GM19397 (cell line): ENCODE measurements at regions not wholly inside any gene's neighbourhood (a gene's known extent, or its start where the extent isn't known, plus 50 kb on each side); places are given as distances from the start of the nearest gene placed in this dataset.

Source experiments
- ATAC-seq: cut with Tn5 transposase; IDR thresholded peaks from one replicate; pipeline ENCODE4 v1.9.1; 2021; ENCODE audit warnings: mild to moderate bottlenecking, moderate library complexity; ENCODE audit not compliant: unreplicated experiment

DNA sequence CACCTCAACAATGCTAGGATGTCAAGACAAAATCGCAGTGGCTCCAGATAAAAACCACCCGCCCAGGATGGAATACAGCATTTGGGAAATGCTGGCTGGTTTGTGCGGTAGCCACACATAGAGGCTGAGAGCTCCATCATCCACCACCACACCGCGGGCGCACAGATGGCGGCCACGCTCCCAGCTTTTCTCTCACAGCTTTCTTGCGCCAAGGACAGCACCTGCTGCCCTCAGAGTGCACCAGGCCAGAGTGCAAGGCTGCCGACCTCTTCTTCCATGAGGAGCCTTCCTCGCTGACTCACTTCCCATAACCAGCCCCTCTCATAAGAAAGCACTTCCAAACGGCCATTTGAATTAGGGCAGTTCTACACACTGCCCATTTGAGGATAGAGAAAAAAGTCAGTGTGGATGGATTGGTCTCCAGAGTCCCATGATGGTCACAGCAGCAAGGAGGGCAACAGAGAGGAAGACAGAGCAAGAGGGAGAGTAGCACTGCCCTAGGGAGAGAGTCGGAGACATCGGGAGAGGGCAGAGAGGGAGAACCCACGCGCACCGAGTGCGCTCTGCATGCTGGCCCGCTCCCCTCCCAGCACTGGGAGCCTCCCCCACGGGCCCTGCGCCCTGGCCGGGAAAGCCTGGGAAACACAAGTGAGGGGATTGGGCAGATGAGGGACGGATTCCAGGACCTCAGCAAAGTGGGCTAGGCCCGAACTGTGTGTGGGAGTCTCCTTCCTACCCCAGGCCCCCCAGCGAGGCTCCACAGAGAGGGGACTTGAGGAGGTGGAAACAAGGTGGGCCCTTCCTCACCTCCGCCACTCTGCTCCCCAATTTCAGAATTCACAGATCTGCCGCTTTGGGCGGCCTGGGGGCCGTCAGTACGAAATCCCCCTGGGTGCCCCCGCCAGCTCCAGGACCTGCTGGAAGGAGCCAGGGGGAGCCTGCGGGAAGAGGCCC lies 156.9 kb downstream of the USP12 start:
- ATAC-seq, result no peak

- ATAC-seq, result no peak
These were observed 159.0 kb downstream of the USP12 start for GRCh38 chr13:27012482-27013197.

DNA sequence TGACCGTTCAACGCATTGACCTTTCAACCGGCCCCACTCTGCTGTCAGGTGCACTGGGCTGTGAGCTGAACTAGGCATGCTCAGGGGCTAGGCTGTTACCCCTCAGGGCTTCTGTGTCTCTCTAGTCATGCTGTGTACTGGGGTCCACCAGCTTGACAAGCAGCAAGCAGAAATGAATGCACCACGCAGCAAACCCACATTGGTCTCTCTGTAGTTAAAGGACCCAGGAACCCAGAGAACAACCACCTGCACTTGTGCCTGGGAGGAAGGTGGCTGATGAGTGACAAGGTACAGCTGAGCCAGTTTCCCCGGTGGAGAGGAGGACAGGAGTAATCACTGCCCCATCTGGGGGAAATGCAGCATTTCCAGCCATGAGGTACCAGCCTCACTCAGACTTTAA lies 159.9 kb downstream of the USP12 start:
- ATAC-seq, result no peak

DNA sequence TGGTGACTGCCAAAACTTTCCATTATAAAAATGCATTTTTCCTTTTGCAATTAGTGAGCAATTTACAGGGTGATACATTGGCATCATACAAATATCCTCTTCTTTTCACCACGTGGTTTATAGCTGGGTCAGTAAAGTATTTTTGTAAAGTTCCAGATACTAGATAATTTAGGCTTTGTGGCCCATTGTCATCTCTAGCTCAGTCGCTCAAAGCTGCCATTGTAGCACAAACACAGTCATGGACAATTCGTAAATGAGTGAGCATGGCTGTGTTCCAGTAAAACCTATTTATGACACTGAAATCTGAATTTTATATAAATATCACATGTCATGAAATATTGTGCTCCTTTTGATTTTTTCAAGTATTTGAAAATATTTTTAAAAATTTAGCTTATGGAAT lies 162.9 kb downstream of the USP12 start:
- no peak for ATAC-seq

DNA sequence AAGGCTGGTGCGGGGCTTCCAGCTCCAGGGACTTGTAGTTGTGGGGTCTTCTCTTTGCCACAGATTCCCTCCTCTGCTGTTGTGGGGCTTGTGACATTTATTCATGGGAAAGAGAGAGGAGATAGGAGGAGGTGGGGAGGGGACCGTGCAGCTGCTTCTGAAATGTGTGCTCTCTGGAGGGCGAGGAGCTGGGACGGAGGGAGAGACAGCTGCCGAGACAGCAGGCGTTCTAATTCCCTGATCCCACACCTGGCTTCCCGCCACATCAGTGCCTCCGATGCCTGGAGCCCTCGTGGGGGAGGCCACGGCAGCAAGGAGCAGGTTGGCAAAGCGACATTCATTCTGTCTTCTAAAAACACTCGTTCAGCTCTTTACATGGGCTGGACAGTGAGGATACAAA lies 164.4 kb downstream of the USP12 start:
- ATAC-seq, result no peak

- ATAC-seq, result no peak
These were observed 165.0 kb downstream of the USP12 start for GRCh38 chr13:27006519-27007161.

- ATAC-seq, result no peak
These were observed 165.6 kb downstream of the USP12 start for GRCh38 chr13:27005976-27006518.

DNA sequence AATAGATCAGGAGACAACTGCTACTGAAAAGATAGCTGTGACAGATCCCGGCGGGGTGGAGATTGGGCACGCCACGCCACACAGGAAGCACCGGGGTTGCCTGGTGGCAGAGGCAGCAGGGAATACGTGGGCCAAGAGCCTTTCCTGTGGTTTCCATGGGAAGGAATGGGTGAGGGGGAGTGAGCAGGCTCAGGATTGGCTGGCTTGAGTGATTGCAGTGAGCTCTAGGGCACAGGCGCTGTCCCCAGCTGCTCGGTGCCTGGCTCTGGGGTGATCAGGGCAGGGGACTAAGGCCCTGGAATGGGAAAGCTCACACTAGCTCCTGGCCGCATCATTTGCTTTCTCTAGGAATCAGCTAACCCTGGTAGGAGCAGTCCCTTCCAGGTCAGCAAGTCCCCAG lies 166.1 kb downstream of the USP12 start:
- no peak for ATAC-seq

DNA sequence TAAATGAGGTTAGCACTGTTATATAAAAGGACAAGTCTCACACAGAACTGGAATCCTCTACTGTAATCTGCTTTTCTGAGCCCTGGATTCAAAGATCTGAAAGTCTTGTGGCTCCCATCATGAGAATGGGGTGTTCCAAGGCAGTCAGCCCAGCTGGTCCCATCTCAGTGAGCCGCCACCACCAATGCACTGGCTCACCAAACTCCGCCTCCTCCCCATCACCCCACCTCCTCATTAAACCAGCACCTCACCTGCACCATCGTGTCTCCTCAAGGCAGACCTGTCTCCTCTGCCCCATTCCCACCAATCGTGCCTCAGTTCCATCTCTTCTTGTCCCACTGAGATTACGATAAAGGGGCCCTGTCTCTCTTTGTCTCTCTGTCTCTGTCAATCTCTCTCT lies 166.7 kb downstream of the USP12 start:
- no peak for ATAC-seq

DNA sequence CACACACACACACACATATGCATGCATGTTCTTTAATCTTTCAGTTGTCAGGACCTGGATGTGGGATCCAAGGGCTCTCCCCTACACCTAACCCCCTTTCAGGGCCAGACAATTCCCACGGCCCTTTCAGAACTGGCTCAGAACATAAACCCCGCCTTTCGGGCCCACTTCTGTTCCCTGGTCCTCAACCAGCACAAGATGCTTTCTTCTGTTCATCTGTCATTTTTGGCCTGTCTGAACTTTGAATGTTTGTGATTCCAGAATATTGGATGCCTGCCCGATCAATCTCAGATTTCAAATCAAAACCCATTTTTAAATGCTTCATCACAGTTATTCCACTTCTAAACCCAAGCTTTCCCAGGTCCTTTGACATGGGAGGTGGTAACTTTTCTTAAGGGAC lies 167.3 kb downstream of the USP12 start:
- ATAC-seq, result no peak

GRCh38 chr13:27001705-27002104 lies 169.9 kb downstream of the USP12 start:
- no peak for ATAC-seq

DNA sequence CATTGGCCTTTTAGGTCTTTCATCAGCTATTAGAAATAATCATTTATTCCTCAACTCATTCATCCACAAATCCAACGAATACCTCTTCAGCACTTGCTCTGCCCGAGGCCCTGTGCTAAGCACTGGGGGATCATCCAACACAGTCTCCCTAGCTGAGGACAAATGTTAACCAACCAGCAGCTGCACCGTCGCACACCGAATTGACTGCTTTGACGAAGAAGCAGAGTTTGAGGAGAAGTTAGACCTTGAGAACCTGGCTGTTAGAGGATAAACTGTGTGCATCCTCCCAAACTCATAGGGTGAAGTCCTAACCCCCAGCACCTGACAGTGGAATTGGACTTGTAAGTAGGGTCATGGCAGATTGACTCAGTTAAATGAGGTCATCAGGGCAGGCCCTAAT lies 170.9 kb downstream of the USP12 start:
- no peak for ATAC-seq

DNA sequence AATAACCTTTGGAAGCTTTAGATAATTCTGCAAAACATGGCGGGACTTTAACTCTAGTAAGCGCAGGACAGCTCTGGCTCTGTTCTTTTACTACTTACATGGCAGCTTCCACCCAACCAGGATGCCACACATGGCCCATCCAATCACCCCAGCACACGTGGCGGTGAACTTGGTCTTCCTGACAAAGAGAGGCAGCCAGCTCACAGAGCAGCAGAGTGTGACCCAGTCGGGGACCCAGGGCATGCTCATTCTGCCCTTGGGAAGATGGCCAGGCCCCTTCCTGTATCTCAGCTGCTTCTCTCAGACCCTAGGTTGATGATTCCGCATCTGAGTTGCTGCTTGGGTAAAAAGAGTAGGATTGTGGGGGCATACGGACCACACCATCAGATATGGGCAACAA lies 172.1 kb downstream of the USP12 start:
- ATAC-seq, result no peak

- ATAC-seq, result no peak
These were observed 173.3 kb downstream of the USP12 start for GRCh38 chr13:26998292-26998691.

DNA sequence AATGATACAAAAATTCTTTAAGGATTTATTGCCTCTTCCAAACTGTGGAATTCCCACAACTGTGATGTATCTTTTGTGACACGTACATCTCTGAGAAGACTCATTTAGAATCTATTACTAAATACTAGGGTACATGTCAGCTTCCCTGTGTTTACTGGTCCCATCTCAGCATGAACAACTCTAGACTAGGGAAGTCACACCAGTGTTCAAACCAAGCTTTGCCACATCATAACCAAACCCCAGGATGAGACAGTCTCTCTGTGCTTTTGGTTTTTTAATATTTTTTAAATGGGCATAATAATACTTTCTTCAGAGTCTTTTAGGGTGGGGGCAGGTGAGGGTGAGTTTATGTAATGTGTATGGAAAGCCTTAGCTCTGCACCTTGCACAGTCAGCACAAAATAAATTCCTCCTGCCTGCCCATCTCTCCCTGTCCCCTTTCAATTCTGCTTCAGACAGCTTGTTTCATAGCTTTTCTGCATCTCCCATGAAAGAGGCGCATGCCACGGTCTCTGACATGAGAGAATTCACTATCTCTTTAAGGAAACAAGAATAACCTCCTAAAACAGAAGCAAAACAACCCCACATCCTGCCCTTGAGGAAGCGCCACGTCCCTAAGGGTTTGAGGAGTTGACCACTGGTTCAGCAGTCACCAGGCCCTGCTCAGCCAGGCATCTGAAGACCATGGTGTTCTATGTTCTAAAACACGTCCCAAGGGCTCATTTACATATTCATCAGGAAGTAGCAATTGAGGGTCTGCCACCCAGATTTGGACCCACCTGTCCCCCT lies 174.5 kb downstream of the USP12 start:
- ATAC-seq, result peak; percentile 91

- ATAC-seq, result no peak
These were observed 176.5 kb downstream of the USP12 start for GRCh38 chr13:26995159-26995558.

DNA sequence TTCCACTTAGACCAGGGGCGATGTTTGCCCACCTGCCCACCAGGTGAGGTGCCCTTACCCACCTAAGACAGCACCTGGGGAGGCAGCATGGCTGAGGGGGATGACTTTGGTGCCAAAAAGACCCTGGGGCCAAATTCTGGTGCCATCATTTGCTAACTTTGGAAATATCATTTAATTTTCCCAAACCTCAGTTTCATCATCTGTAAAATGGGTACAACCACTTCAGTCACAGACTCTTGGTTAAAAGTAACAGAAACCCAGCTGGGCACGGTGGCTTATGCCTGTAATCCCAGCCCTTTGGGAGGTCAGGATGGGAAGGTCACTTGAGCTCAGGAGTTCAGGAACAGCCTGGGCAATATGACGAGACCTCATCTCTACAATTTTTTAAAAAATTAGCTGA lies 177.8 kb downstream of the USP12 start:
- ATAC-seq, result no peak

- no peak for ATAC-seq
These were observed 178.5 kb downstream of the USP12 start for GRCh38 chr13:26992951-26993719.

GRCh38 chr13:26991508-26992181 lies 180.0 kb downstream of the USP12 start:
- no peak for ATAC-seq
